NT2/D1 (cell line): ENCODE measurements at regions not wholly inside any gene's neighbourhood (a gene's known extent, or its start where the extent isn't known, plus 50 kb on each side); places are given as distances from the start of the nearest gene placed in this dataset.

Source experiments
- DNase-seq: peaks from one replicate; pipeline ENCODE4 v3.0.0-alpha.2; 2011; ENCODE audit warnings: low read depth, low spot score
- H3K27me3 ChIP-seq: 2 replicates; pipeline ENCODE4 v1.6.0; 2011; ENCODE audit warnings: mild to moderate bottlenecking; ENCODE audit not compliant: insufficient read length, insufficient read depth
- H3K36me3 ChIP-seq: 2 replicates; pipeline ENCODE4 v1.6.1; 2011; ENCODE audit warnings: mild to moderate bottlenecking, low read length, mixed read lengths; ENCODE audit not compliant: insufficient read depth, insufficient read length
- H3K4me1 ChIP-seq: 2 replicates; pipeline ENCODE4 v1.5.1; 2011; ENCODE audit not compliant: insufficient read depth, insufficient read length
- H3K4me3 ChIP-seq: 2 replicates; pipeline ENCODE4 v1.5.1; 2011; ENCODE audit warnings: low read depth; ENCODE audit not compliant: insufficient read length
- H3K9ac ChIP-seq: 2 replicates; pipeline ENCODE4 v1.6.0; 2011; ENCODE audit warnings: low read depth; ENCODE audit not compliant: insufficient read length
- H3K9me3 ChIP-seq: 2 replicates; pipeline ENCODE4 v1.5.1; 2011; ENCODE audit warnings: mild to moderate bottlenecking, low read length; ENCODE audit not compliant: insufficient read depth
- SUZ12 ChIP-seq: IDR thresholded peaks from 2 replicates; pipeline ENCODE4 v1.6.1; 2011; ENCODE audit not compliant: insufficient read length, insufficient read depth; ENCODE audit errors: extremely low read depth
- YY1 ChIP-seq: IDR thresholded peaks from 2 replicates; pipeline ENCODE4 v1.6.1; 2011; ENCODE audit not compliant: insufficient read length, insufficient read depth
- ZNF274 ChIP-seq: IDR thresholded peaks from 2 replicates; pipeline ENCODE4 v1.6.1; 2011; ENCODE audit warnings: mild to moderate bottlenecking, low read depth, low read length

DNA sequence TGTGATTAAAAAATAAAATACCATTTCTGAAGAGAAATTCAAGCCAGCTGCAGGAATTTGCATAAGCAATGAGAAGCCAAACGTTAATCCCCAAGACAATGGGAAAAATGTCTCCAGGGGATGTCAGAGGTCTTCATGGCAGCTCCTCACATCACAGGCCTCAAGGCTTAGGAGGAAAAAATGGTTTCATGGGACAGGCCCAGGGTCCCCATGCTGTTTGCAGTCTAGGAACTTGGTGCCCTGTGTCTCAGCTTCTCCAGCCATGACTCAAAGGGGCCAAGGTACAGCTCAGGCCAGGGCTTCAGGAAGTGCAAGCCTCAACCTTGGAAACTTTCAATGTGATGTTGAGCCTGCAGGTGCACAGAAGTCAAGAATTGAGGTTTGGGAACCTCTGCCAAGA, 1428.4 kb upstream of the CDH2 start:
- DNase-seq: no peak
- H3K36me3 ChIP-seq: no peaks in the 10 kb centered on the region
- H3K4me1 ChIP-seq: no peaks in the 10 kb centered on the region
- H3K9me3 ChIP-seq: no peaks in the 10 kb centered on the region; the same call in 1 of the 2 replicates
- H3K9ac ChIP-seq: no peak overlapping the region
- H3K4me3 ChIP-seq: no peak overlapping the region
- TF ChIP-seq YY1 (no peak), SUZ12 (no peak), ZNF274 (no peak)
- no peaks in the 10 kb centered on the region for H3K27me3 ChIP-seq

DNA sequence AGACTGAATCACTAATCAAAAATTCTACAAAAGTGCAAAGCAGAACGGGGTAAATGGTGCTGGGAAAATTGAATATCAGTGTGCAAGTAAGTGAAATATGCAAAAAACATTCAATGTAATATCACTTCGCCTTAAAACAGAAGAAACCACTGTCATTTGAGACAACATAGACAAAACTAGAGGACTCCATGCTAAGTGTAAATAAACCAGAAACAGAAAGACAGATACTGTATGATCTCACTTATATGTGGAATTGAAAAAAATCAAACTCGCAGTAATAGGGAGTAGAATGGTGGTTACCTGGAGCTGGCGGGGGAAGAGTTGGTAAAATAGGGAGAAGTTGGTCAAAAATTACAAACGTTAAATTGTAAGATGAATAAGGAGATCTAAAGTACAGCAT, 1420.0 kb upstream of the CDH2 start:
- no peaks in the 10 kb centered on the region for H3K36me3 ChIP-seq
- TF ChIP-seq SUZ12 (no peak), ZNF274 (no peak), YY1 (no peak)
- H3K4me1 ChIP-seq: no peaks in the 10 kb centered on the region
- no peaks in the 10 kb centered on the region for H3K27me3 ChIP-seq
- H3K4me3 ChIP-seq: no peak overlapping the region
- no peak for DNase-seq
- H3K9ac ChIP-seq: no peak overlapping the region
- H3K9me3 ChIP-seq: no peaks in the 10 kb centered on the region

- H3K4me3 ChIP-seq: no peak overlapping the region
Measured at GRCh38 chr18:29594493-29594892, 1417.6 kb upstream of the CDH2 start.

DNA sequence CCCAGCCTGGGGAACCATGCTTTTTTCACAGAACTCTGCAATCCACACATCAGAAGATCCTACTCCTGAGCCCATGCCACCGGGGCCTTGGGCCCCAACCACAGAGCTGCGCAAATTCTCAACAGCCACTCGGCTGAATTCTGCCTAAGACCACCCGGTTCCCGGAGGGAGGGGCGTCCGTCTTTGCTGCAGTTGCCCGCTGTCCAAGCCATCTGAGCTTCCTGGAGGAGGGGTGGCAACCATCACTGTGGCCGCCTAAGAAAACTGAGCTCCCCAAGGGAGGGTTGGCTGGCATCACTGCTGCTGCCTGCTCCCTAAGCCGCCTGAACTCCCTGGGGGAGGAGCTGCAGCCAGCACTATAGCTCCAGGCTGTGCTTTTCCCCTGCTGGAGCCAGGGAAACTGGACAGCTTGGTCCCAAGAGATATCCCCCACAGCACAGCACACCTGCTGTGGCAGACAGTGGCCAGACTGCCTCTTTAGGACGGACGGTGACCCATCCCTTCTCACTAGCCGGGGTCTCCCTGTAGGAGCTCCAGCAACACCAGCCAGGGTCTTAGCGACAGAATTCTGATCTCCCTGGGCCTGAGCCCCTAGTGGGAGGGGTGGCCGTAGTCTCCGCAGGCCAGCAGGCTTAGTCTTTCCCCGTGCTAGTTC, 1411.6 kb upstream of the CDH2 start:
- no peak for TF ChIP-seq SUZ12
- no peak for TF ChIP-seq YY1
- TF ChIP-seq ZNF274: no peak
- Histone ChIP-seq H3K9me3 (no peaks in the 10 kb centered on the region), H3K36me3 (no peaks in the 10 kb centered on the region), H3K27me3 (no peaks in the 10 kb centered on the region), H3K4me1 (no peaks in the 10 kb centered on the region), H3K9ac (no peak overlapping the region), H3K4me3 (no peak overlapping the region)
- DNase-seq: no peak

More at GRCh38 chr18:29594493-29594892, 1417.6 kb upstream of the CDH2 start:
- no peaks in the 10 kb centered on the region for H3K9me3 ChIP-seq
- TF ChIP-seq ZNF274 (no peak), SUZ12 (no peak), YY1 (no peak)
- H3K4me1 ChIP-seq: no peaks in the 10 kb centered on the region
- DNase-seq: no peak
- no peaks in the 10 kb centered on the region for H3K27me3 ChIP-seq
- no peak overlapping the region for H3K9ac ChIP-seq
- H3K36me3 ChIP-seq: no peaks in the 10 kb centered on the region

DNA sequence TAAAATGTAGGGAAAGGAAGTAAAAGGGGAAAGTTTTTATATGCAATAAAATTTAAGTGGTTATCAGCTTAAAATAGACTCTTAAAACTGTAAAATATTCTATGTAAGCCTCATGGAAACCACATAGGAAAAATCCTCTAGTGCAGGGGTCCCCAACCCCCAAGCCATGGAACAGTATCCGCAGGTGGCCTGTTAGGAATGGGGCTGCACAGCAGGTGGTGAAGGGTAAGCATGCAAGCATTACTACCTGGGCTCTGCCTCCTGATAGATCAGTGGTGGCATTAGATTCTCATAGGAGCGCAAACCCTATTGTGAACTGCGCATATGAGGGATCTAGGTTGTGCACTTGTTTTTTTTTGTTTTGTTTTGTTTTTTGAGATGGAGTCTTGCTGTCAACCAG, 1409.3 kb upstream of the CDH2 start:
- H3K4me1 ChIP-seq: no peaks in the 10 kb centered on the region
- no peak for DNase-seq
- no peaks in the 10 kb centered on the region for H3K36me3 ChIP-seq

GRCh38 chr18:29560270-29560669, 1383.3 kb upstream of the CDH2 start:
- Histone ChIP-seq H3K27me3 (no peaks in the 10 kb centered on the region), H3K36me3 (no peaks in the 10 kb centered on the region), H3K9ac (no peak overlapping the region), H3K9me3 (no peaks in the 10 kb centered on the region), H3K4me3 (no peak overlapping the region), H3K4me1 (no peaks in the 10 kb centered on the region)
- TF ChIP-seq YY1: no peak
- no peak for DNase-seq

More for the DNA sequence above, 1409.3 kb upstream of the CDH2 start:
- H3K4me3 ChIP-seq: no peak overlapping the region
- TF ChIP-seq SUZ12: no peak
- no peak for TF ChIP-seq ZNF274
- no peak for TF ChIP-seq YY1
- no peaks in the 10 kb centered on the region for H3K27me3 ChIP-seq
- H3K9me3 ChIP-seq: no peaks in the 10 kb centered on the region
- no peak overlapping the region for H3K9ac ChIP-seq

GRCh38 chr18:29556070-29556469, 1379.1 kb upstream of the CDH2 start:
- no peaks in the 10 kb centered on the region for H3K36me3 ChIP-seq
- DNase-seq: no peak
- H3K9ac ChIP-seq: no peak overlapping the region
- no peaks in the 10 kb centered on the region for H3K9me3 ChIP-seq
- no peaks in the 10 kb centered on the region for H3K4me1 ChIP-seq
- no peak overlapping the region for H3K4me3 ChIP-seq
- H3K27me3 ChIP-seq: no peaks in the 10 kb centered on the region
- TF ChIP-seq SUZ12 (no peak), ZNF274 (no peak), YY1 (no peak)
